ENCODE measurements at regions not wholly inside any gene's neighbourhood (a gene's known extent, or its start where the extent isn't known, plus 50 kb on each side); places are given as distances from the start of the nearest gene placed in this dataset.

DNA sequence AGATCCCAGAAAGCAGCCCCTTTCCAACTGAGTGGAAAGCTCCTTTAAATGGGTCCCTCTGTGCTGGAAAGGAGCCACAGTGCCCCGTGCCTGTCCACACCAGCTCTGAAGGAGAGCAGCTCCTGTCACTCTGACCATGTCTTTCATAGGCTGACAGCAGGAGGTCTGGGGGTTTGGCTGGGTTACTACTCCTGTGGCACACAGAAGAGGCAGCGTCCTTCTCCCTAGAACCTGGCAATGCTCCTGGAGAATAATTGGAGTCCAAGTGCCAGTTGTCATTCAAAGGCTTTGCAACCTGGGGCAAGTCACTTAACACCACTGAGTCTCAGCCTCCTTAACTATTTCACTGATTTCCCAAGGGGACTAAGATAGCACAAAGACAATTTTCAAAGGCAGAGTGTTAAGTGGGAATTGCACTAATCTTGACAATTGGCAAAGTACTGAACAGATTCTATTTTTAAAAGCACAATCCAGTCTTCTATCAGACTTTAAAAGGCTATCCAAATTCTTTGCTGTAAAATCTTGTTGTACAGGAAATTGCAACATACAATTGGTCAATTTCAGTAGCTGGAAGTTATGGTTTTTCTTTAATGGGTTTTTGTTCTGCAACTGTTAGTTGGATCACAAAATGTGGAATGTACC lies 457.2 kb downstream of the KIF16B start:
- DNase-seq = peak; percentile 80 to 92

DNA sequence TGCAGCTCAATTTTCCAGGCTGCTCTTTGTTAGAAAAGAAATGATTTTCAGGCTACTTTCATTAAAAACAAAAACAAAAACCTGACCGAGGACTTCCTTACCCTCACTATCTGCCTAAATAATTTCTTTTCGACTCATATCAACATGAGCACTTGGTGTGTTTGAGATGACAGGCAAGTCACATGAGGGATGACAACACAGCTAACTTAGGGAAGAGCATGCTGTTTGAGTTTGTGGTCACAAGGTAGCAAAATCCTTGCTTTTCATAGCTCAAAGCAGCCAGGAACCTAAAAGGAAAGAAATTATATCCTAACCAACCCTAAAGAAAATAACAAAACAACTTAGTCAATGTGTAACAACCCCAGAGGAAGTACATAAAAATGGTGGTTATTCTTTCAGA lies 459.5 kb downstream of the KIF16B start:
- no peak for DNase-seq

- DNase-seq = no peak
These were observed 461.3 kb downstream of the KIF16B start for GRCh38 chr20:16111852-16112412.

GRCh38 chr20:16111172-16111832 lies 461.9 kb downstream of the KIF16B start:
- no peak for DNase-seq

GRCh38 chr20:16107172-16107870 lies 465.9 kb downstream of the KIF16B start:
- peak in 1 of 2 experiments; percentile 53 for DNase-seq

DNA sequence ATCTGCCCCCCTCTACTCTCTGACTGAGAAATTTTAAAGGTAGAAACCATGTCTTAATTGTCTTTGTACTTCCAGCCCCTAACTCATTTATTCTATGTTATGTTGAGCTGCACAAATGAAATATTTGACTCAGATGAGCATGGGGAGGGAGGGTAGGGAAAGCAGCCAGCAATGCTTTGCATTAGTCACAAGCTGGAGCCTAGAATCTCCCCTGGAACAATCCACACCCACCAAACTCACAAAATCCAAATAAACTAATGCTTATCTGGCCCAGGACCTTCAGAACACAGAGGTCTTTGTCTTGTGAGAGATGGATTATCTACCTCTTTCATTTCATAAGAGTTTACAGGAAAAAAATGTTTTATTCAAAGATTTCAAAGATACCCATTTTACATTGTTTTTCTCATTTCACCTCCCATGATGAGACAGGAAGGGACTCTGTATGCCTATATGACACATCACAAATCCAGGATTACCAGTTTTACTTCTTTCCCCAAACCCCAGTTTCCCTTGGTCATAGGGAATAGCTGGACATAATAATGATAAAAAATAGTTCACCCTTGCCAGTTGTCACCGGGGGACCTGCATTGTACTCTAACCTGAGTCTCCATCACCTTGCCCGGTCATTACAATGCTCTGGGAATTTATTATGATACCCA lies 466.9 kb downstream of the KIF16B start:
- DNase-seq = peak in 1 of 2 experiments; percentile 23

DNA sequence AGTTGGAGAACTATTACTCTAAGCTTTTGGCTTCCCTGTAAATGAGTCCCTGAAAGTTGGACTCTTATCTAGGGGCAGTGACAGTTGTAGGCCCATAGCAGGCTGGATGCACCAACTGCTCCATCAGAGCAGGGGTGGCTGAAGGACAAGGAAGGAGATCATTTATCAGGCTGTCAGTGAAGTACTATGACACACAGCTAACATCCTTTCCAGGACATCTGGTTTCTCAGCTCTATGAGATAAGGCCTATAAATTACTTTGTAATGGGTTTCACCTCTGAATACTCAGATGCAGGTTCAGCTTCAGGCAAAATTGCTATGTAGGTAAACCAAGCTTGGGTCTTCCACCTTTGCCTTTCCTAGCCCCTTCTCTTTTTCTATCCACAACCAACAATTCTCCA lies 468.5 kb downstream of the KIF16B start:
- DNase-seq = no peak

Data from NCI-H446 (cell line).